Upper lobe of left lung (tissue), 6 donors: ENCODE measurements at regions not wholly inside any gene's neighbourhood (a gene's known extent, or its start where the extent isn't known, plus 50 kb on each side); places are given as distances from the start of the nearest gene placed in this dataset.

ENCODE experiments used
- ATAC-seq, 2 donors: fragments of 200-7000 bp; cut with Tn5 transposase; one replicate each; pipeline ENCODE4 v1.9.1; 2022; ENCODE audit warnings: mild to moderate bottlenecking in 2 of 2, moderate library complexity in 2 of 2; ENCODE audit not compliant: low FRiP score in 2 of 2
- DNase-seq, 2 donors: peaks; one replicate each; pipeline ENCODE4 v3.0.0-alpha.2; 2019 to 2020
- H3K27ac ChIP-seq, 4 donors: fragments of 200-600 bp; sonication (generic); one replicate each; pipeline ENCODE4 v1.5.1; 2016 to 2019
- H3K27me3 ChIP-seq, 4 donors: fragments of 200-600 bp; sonication (generic); one replicate each; pipeline ENCODE4 v1.5.1; 2017 to 2019
- H3K36me3 ChIP-seq, 4 donors: fragments of 200-600 bp; sonication (generic); one replicate each; pipeline ENCODE4 v1.5.1; 2016 to 2019
- H3K4me1 ChIP-seq, 4 donors: fragments of 200-600 bp; sonication (generic); one replicate each; pipeline ENCODE4 v1.5.1; 2018 to 2019
- H3K4me3 ChIP-seq, 4 donors: fragments of 200-600 bp; sonication (generic); one replicate each; pipeline ENCODE4 v1.5.1; 2017 to 2019; ENCODE audit warnings: mild to moderate bottlenecking in 2 of 4, moderate library complexity in 1 of 4
- H3K9me3 ChIP-seq, 4 donors: fragments of 200-600 bp; sonication (generic); one replicate each; pipeline ENCODE4 v1.5.1; 2018 to 2019
- CTCF ChIP-seq, 6 experiments: fragments of 450-650 bp in 4 of 6; fragments of 200-600 bp in 2 of 6; sonication (generic) in 2 of 6; IDR thresholded peaks; one replicate each; pipeline ENCODE4 v1.5.1; 2016 to 2019; ENCODE audit warnings: antibody characterized with exemption in 6 of 6
- EP300 ChIP-seq, 4 donors: sonication (generic); formaldehyde crosslinking; IDR thresholded peaks; one replicate each; pipeline ENCODE4 v1.5.1; 2017; ENCODE audit warnings: antibody characterized with exemption in 4 of 4, control low read depth in 2 of 4
- POLR2A ChIP-seq, 4 donors: fragments of 450-650 bp; IDR thresholded peaks; one replicate each; pipeline ENCODE4 v1.5.1; 2016 to 2017; ENCODE audit warnings: antibody characterized with exemption in 4 of 4, mild to moderate bottlenecking in 2 of 4
- POLR2AphosphoS5 ChIP-seq, 2 donors: sonication (generic); formaldehyde crosslinking; IDR thresholded peaks; one replicate each; pipeline ENCODE4 v1.5.1; 2017; ENCODE audit warnings: antibody characterized with exemption in 2 of 2
- WGBS, 2 donors: methylation state at CpG; one replicate each; pipeline ENCODE4 v1.1.5; 2017 to 2018; 5-methylcytosine and 5-hydroxymethylcytosine counted together
- donor health status: DM: no; HTN: no; CAD: no; lungs with moderate emphysema.
- donor health status: DM: no; HTN: yes; CAD: no; lungs with severe emphysema.

DNA sequence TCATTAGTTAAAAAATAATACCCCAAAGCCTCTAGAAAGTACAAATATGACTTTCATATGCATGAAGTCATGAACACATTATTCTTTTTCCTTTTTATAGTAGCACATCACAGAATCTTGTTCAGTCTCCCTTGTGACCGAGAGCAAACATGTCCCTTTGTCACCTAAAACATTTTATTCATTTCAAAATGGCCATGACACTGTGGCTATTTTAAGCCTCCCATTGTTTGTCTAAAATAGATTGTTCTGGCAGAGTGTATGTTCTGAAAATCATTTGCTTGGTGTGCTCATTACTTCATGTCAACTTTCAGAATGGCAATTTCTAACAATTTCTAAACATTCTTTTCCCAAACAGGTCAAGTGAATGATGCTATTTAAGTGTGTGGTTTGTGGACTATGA lies 865.0 kb downstream of the JRKL start:
- H3K9me3 ChIP-seq = no peaks in the 10 kb centered on the region
- TF ChIP-seq POLR2A (IDR thresholded peaks at IDR 0.05) (no peak), POLR2AphosphoS5 (IDR thresholded peaks at IDR 0.05) (no peak), EP300 (IDR thresholded peaks at IDR 0.05) (no peak), CTCF (IDR thresholded peaks at IDR 0.05) (no peak)
- H3K27me3 ChIP-seq = no peaks in the 10 kb centered on the region
- no peak overlapping the region for H3K27ac ChIP-seq
- no peak for ATAC-seq
- H3K36me3 ChIP-seq = no peaks in the 10 kb centered on the region
- WGBS, 2 donors = 31 to 50% methylated on average over 1 of the region's 1 CpG
- no peak overlapping the region for H3K4me3 ChIP-seq
- DNase-seq = no peak
- no peaks in the 10 kb centered on the region for H3K4me1 ChIP-seq

- Histone ChIP-seq H3K9me3 (no peaks in the 10 kb centered on the region), H3K4me1 (no peaks in the 10 kb centered on the region), H3K36me3 (no peaks in the 10 kb centered on the region), H3K27me3 (no peaks in the 10 kb centered on the region), H3K4me3 (no peak overlapping the region), H3K27ac (no peak overlapping the region)
- TF ChIP-seq POLR2AphosphoS5 (IDR thresholded peaks at IDR 0.05) = no peak
- TF ChIP-seq CTCF (IDR thresholded peaks at IDR 0.05) = no peak
- no peak for TF ChIP-seq EP300 (IDR thresholded peaks at IDR 0.05)
- no peak for TF ChIP-seq POLR2A (IDR thresholded peaks at IDR 0.05)
- WGBS, 2 donors = 87 to 93% methylated on average over 3 of the region's 3 CpGs
- ATAC-seq (no peak), DNase-seq (no peak)
These were observed 869.6 kb downstream of the JRKL start for GRCh38 chr11:97259434-97259833.

GRCh38 chr11:97259884-97260283 lies 870.1 kb downstream of the JRKL start:
- 95 to 96% methylated on average over 3 of the region's 3 CpGs for WGBS, 2 donors

GRCh38 chr11:97263183-97263858 lies 873.5 kb downstream of the JRKL start:
- H3K4me3 ChIP-seq = no peak overlapping the region
- H3K4me1 ChIP-seq = no peaks in the 10 kb centered on the region
- H3K9me3 ChIP-seq = no peaks in the 10 kb centered on the region
- no peak overlapping the region for H3K27ac ChIP-seq
- ATAC-seq = no peak
- no peaks in the 10 kb centered on the region for H3K27me3 ChIP-seq
- TF ChIP-seq POLR2A (IDR thresholded peaks at IDR 0.05) = no peak
- TF ChIP-seq POLR2AphosphoS5 (IDR thresholded peaks at IDR 0.05) = no peak
- no peak for TF ChIP-seq EP300 (IDR thresholded peaks at IDR 0.05)
- no peak for TF ChIP-seq CTCF (IDR thresholded peaks at IDR 0.05)
- DNase-seq = no peak
- WGBS, 2 donors = 78 to 82% methylated on average over 5 of the region's 5 CpGs
- H3K36me3 ChIP-seq = no peaks in the 10 kb centered on the region

More at GRCh38 chr11:97259884-97260283, 870.1 kb downstream of the JRKL start:
- Histone ChIP-seq H3K27me3 (no peaks in the 10 kb centered on the region), H3K4me1 (no peaks in the 10 kb centered on the region), H3K36me3 (no peaks in the 10 kb centered on the region), H3K27ac (no peak overlapping the region), H3K9me3 (no peaks in the 10 kb centered on the region), H3K4me3 (no peak overlapping the region)
- no peak for TF ChIP-seq POLR2A (IDR thresholded peaks at IDR 0.05)
- TF ChIP-seq EP300 (IDR thresholded peaks at IDR 0.05) = no peak
- TF ChIP-seq POLR2AphosphoS5 (IDR thresholded peaks at IDR 0.05) = no peak
- no peak for TF ChIP-seq CTCF (IDR thresholded peaks at IDR 0.05)
- ATAC-seq = no peak
- no peak for DNase-seq

DNA sequence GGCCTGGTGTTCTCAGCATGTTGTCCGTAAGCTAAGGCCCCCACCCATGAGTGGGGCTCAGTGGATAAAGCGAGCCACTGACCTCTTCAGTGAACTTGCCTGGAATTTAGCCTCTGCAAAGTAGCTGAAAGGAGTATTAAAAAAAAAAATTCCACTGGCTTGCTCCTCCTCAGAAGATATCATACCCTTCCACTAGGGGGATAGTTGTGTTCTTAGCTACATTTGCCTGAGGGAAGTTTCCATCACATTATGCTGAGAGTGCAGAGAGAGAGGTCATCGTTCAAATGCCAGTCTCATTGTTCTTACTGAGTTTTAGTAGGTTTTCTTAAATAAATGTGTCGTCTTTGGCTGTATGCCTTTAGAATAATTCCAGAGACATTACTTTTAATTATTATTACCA lies 879.7 kb downstream of the JRKL start:
- H3K36me3 ChIP-seq = no peaks in the 10 kb centered on the region
- TF ChIP-seq CTCF (IDR thresholded peaks at IDR 0.05) = no peak
- TF ChIP-seq POLR2A (IDR thresholded peaks at IDR 0.05) = no peak
- no peak for TF ChIP-seq POLR2AphosphoS5 (IDR thresholded peaks at IDR 0.05)
- no peak for TF ChIP-seq EP300 (IDR thresholded peaks at IDR 0.05)
- H3K9me3 ChIP-seq = no peaks in the 10 kb centered on the region
- no peak overlapping the region for H3K27ac ChIP-seq
- H3K4me1 ChIP-seq = no peaks in the 10 kb centered on the region
- no peaks in the 10 kb centered on the region for H3K27me3 ChIP-seq
- ATAC-seq (no peak), DNase-seq (no peak)
- 67 to 74% methylated on average over 4 of the region's 4 CpGs for WGBS, 2 donors
- no peak overlapping the region for H3K4me3 ChIP-seq
